Activated T-cell treated with anti-CD3 and anti-CD28 coated beads, Interleukin-2, amount 50 U/mL, for 72 hours (primary cell): ENCODE measurements at regions not wholly inside any gene's neighbourhood (a gene's known extent, or its start where the extent isn't known, plus 50 kb on each side); places are given as distances from the start of the nearest gene placed in this dataset.

ENCODE experiments used
- ATAC-seq, 2 donors: fragments of 150-1000 bp; cut with Tn5 transposase; replicated peaks in 1 of 2; 2 replicates each; pipeline ENCODE4 v1.10.0; 2021; ENCODE audit warnings: moderate library complexity in 2 of 2, mild to moderate bottlenecking in 1 of 2
- DNase-seq, 2 donors: peaks; one replicate each; pipeline ENCODE4 v3.0.0; 2021 to 2022; ENCODE audit warnings: mixed read lengths in 1 of 2
- H3K27ac Mint-ChIP-seq: one replicate; pipeline ENCODE4 v1.8.0; 2022; ENCODE audit warnings: mild to moderate bottlenecking, moderate library complexity, mixed read lengths
- H3K27me3 Mint-ChIP-seq: one replicate; pipeline ENCODE4 v1.8.0; 2022; ENCODE audit warnings: low read depth, mixed read lengths
- H3K36me3 Mint-ChIP-seq, 2 donors: one replicate each; pipeline ENCODE4 v1.8.0; 2022; ENCODE audit warnings: mixed read lengths in 2 of 2, mild to moderate bottlenecking in 1 of 2; ENCODE audit not compliant: insufficient read depth in 2 of 2
- H3K4me1 Mint-ChIP-seq: one replicate; pipeline ENCODE4 v1.8.0; 2022; ENCODE audit warnings: low read depth, mixed read lengths
- H3K4me3 Mint-ChIP-seq, 2 donors: one replicate each; pipeline ENCODE4 v1.8.0; 2022; ENCODE audit warnings: mild to moderate bottlenecking in 2 of 2, mixed read lengths in 2 of 2, moderate library complexity in 2 of 2
- H3K9me3 Mint-ChIP-seq, 2 donors: one replicate each; pipeline ENCODE4 v1.8.0; 2022; ENCODE audit warnings: mixed read lengths in 2 of 2

GRCh38 chr5:74431290-74431669 is 209.2 kb downstream of the ENC1 start:
- Mint-ChIP-seq H3K27me3 (peaks cover 55% of the 10 kb centered on the region), H3K4me3 (no peak overlapping the region), H3K36me3 (peaks cover under 1 to 2% of the 10 kb centered on the region in 2 donors), H3K4me1 (no peaks in the 10 kb centered on the region), H3K27ac (no peak overlapping the region), H3K9me3 (peaks cover under 1 to 2% of the 10 kb centered on the region in 2 donors)
- DNase-seq (no peak), ATAC-seq (no peak)

GRCh38 chr5:74430631-74431289 is 209.8 kb downstream of the ENC1 start:
- ATAC-seq (no peak), DNase-seq (no peak)
- Mint-ChIP-seq H3K27ac (no peak overlapping the region), H3K4me3 (no peak overlapping the region), H3K4me1 (no peaks in the 10 kb centered on the region), H3K9me3 (peaks cover 0 to 2% of the 10 kb centered on the region in 2 donors), H3K36me3 (peaks cover 0 to 2% of the 10 kb centered on the region in 2 donors), H3K27me3 (peaks cover 55% of the 10 kb centered on the region)

- H3K27me3 Mint-ChIP-seq: peaks cover 60% of the 10 kb centered on the region
- no peaks in the 10 kb centered on the region for H3K4me1 Mint-ChIP-seq
- H3K4me3 Mint-ChIP-seq: no peak overlapping the region
- peaks cover 0 to 2% of the 10 kb centered on the region in 2 donors for H3K36me3 Mint-ChIP-seq
- H3K9me3 Mint-ChIP-seq: peaks cover 0 to 2% of the 10 kb centered on the region in 2 donors
- no peak for DNase-seq
- H3K27ac Mint-ChIP-seq: no peak overlapping the region
- no peak for ATAC-seq
Measured at GRCh38 chr5:74429495-74429894, 211.0 kb downstream of the ENC1 start.

- Mint-ChIP-seq H3K27ac (no peak overlapping the region), H3K4me1 (no peaks in the 10 kb centered on the region), H3K27me3 (peaks cover 54% of the 10 kb centered on the region), H3K9me3 (peaks cover 0 to 2% of the 10 kb centered on the region in 2 donors), H3K4me3 (no peak overlapping the region), H3K36me3 (peaks cover 0 to 2% of the 10 kb centered on the region in 2 donors)
- no peak for DNase-seq
- ATAC-seq: no peak
Measured at GRCh38 chr5:74428876-74429275, 211.7 kb downstream of the ENC1 start.

- H3K27me3 Mint-ChIP-seq: peaks cover 48% of the 10 kb centered on the region
- no peak for DNase-seq
- peaks cover 0 to 2% of the 10 kb centered on the region in 2 donors for H3K36me3 Mint-ChIP-seq
- H3K4me1 Mint-ChIP-seq: no peaks in the 10 kb centered on the region
- H3K27ac Mint-ChIP-seq: no peak overlapping the region
- H3K4me3 Mint-ChIP-seq: no peak overlapping the region
- ATAC-seq: no peak
- H3K9me3 Mint-ChIP-seq: peaks cover 0 to 2% of the 10 kb centered on the region in 2 donors
Measured at GRCh38 chr5:74428275-74428674, 212.3 kb downstream of the ENC1 start.

- H3K4me3 Mint-ChIP-seq: no peak overlapping the region
- peaks cover 32% of the 10 kb centered on the region for H3K27me3 Mint-ChIP-seq
- H3K36me3 Mint-ChIP-seq: peaks cover 0 to 2% of the 10 kb centered on the region in 2 donors
- no peak overlapping the region for H3K27ac Mint-ChIP-seq
- no peaks in the 10 kb centered on the region for H3K4me1 Mint-ChIP-seq
- ATAC-seq: no peak
- no peak for DNase-seq
- H3K9me3 Mint-ChIP-seq: peaks cover 0 to 2% of the 10 kb centered on the region in 2 donors
Measured at GRCh38 chr5:74426506-74426905, 214.0 kb downstream of the ENC1 start.

- Mint-ChIP-seq H3K4me1 (no peaks in the 10 kb centered on the region), H3K4me3 (no peak overlapping the region), H3K27ac (no peak overlapping the region)
Measured at GRCh38 chr5:74424162-74424868, 216.2 kb downstream of the ENC1 start.

GRCh38 chr5:74423383-74423782 is 217.1 kb downstream of the ENC1 start:
- Mint-ChIP-seq H3K4me1 (no peaks in the 10 kb centered on the region), H3K4me3 (no peak overlapping the region), H3K27me3 (peaks cover 13% of the 10 kb centered on the region), H3K27ac (no peak overlapping the region), H3K9me3 (no peaks in the 10 kb centered on the region), H3K36me3 (no peaks in the 10 kb centered on the region)
- DNase-seq: no peak
- ATAC-seq: no peak

More at GRCh38 chr5:74424162-74424868, 216.2 kb downstream of the ENC1 start:
- Mint-ChIP-seq H3K27me3 (peaks cover 16% of the 10 kb centered on the region), H3K36me3 (no peaks in the 10 kb centered on the region), H3K9me3 (peaks cover 0 to 2% of the 10 kb centered on the region in 2 donors)
- ATAC-seq (no peak), DNase-seq (no peak)

GRCh38 chr5:74422671-74423070 is 217.9 kb downstream of the ENC1 start:
- no peak overlapping the region for H3K4me3 Mint-ChIP-seq
- no peaks in the 10 kb centered on the region for H3K9me3 Mint-ChIP-seq
- no peak overlapping the region for H3K27ac Mint-ChIP-seq
- no peaks in the 10 kb centered on the region for H3K36me3 Mint-ChIP-seq
- H3K4me1 Mint-ChIP-seq: no peaks in the 10 kb centered on the region
- no peak for DNase-seq
- H3K27me3 Mint-ChIP-seq: peaks cover 13% of the 10 kb centered on the region
- ATAC-seq: no peak

GRCh38 chr5:74422030-74422429 is 218.5 kb downstream of the ENC1 start:
- H3K9me3 Mint-ChIP-seq: no peaks in the 10 kb centered on the region
- no peak for DNase-seq
- no peak overlapping the region for H3K4me3 Mint-ChIP-seq
- no peak for ATAC-seq
- H3K4me1 Mint-ChIP-seq: no peaks in the 10 kb centered on the region
- no peaks in the 10 kb centered on the region for H3K36me3 Mint-ChIP-seq
- no peak overlapping the region for H3K27ac Mint-ChIP-seq
- peaks cover 13% of the 10 kb centered on the region for H3K27me3 Mint-ChIP-seq

GRCh38 chr5:74421377-74421776 is 219.2 kb downstream of the ENC1 start:
- Mint-ChIP-seq H3K4me1 (no peaks in the 10 kb centered on the region), H3K4me3 (no peak overlapping the region), H3K27ac (no peak overlapping the region), H3K9me3 (no peaks in the 10 kb centered on the region), H3K27me3 (peaks cover 17% of the 10 kb centered on the region), H3K36me3 (no peaks in the 10 kb centered on the region)
- ATAC-seq (no peak), DNase-seq (no peak)

- H3K36me3 Mint-ChIP-seq: no peaks in the 10 kb centered on the region
- no peak for ATAC-seq
- no peak overlapping the region for H3K27ac Mint-ChIP-seq
- no peak overlapping the region for H3K4me3 Mint-ChIP-seq
- no peaks in the 10 kb centered on the region for H3K4me1 Mint-ChIP-seq
- DNase-seq: no peak
- no peaks in the 10 kb centered on the region for H3K9me3 Mint-ChIP-seq
- peaks cover 17% of the 10 kb centered on the region for H3K27me3 Mint-ChIP-seq
Measured at GRCh38 chr5:74420947-74421346, 219.6 kb downstream of the ENC1 start.

- H3K27ac Mint-ChIP-seq: no peak overlapping the region
- peaks cover 12% of the 10 kb centered on the region for H3K27me3 Mint-ChIP-seq
- no peak overlapping the region for H3K4me3 Mint-ChIP-seq
- ATAC-seq: no peak
- no peaks in the 10 kb centered on the region for H3K4me1 Mint-ChIP-seq
- no peaks in the 10 kb centered on the region for H3K36me3 Mint-ChIP-seq
- no peaks in the 10 kb centered on the region for H3K9me3 Mint-ChIP-seq
- DNase-seq: no peak
Measured at GRCh38 chr5:74420220-74420619, 220.3 kb downstream of the ENC1 start.

GRCh38 chr5:74419468-74419867 is 221.1 kb downstream of the ENC1 start:
- no peak for ATAC-seq
- Mint-ChIP-seq H3K36me3 (no peaks in the 10 kb centered on the region), H3K27me3 (peaks cover 11% of the 10 kb centered on the region), H3K27ac (no peak overlapping the region), H3K4me3 (no peak overlapping the region), H3K4me1 (no peaks in the 10 kb centered on the region), H3K9me3 (no peaks in the 10 kb centered on the region)
- DNase-seq: no peak
